ENCODE measurements at regions not wholly inside any gene's neighbourhood (a gene's known extent, or its start where the extent isn't known, plus 50 kb on each side); places are given as distances from the start of the nearest gene placed in this dataset.

GRCh38 chrX:65588795-65589194 lies 54.2 kb upstream of the LAS1L start:
- ATAC-seq: no peak
- TF ChIP-seq ARNTL (CRISPR knock-in tag; IDR thresholded peaks at IDR 0.05; ENCODE audit: borderline replicate concordance, low read depth) (no peak), ESRRG (CRISPR knock-in tag; IDR thresholded peaks at IDR 0.05) (no peak), TOX (CRISPR knock-in tag; IDR thresholded peaks at IDR 0.05; ENCODE audit: borderline replicate concordance) (no peak), TCF4 (CRISPR knock-in tag; IDR thresholded peaks at IDR 0.05; ENCODE audit: borderline replicate concordance) (no peak), SNAI2 (CRISPR knock-in tag; IDR thresholded peaks at IDR 0.05) (no peak), PATZ1 (CRISPR knock-in tag; IDR thresholded peaks at IDR 0.05; ENCODE audit: borderline replicate concordance) (no peak), BACH2 (CRISPR knock-in tag; IDR thresholded peaks at IDR 0.05; ENCODE audit: borderline replicate concordance) (no peak), ZNF70 (CRISPR knock-in tag; IDR thresholded peaks at IDR 0.05) (no peak), OSR1 (CRISPR knock-in tag; IDR thresholded peaks at IDR 0.05) (no peak), ZNF565 (CRISPR knock-in tag; conservative IDR thresholded peaks at IDR 0.05; ENCODE audit: low read depth) (no peak), TSHZ2 (CRISPR knock-in tag; IDR thresholded peaks at IDR 0.05) (no peak), ZNF8 (CRISPR knock-in tag; IDR thresholded peaks at IDR 0.05) (no peak), CSDC2 (CRISPR knock-in tag; IDR thresholded peaks at IDR 0.05) (no peak), ZFP30 (CRISPR knock-in tag; IDR thresholded peaks at IDR 0.05) (no peak), ISL1 (CRISPR knock-in tag; IDR thresholded peaks at IDR 0.05) (no peak), ZFP3 (CRISPR knock-in tag; IDR thresholded peaks at IDR 0.05) (no peak)
- TF ChIP-seq, protein P1, sequence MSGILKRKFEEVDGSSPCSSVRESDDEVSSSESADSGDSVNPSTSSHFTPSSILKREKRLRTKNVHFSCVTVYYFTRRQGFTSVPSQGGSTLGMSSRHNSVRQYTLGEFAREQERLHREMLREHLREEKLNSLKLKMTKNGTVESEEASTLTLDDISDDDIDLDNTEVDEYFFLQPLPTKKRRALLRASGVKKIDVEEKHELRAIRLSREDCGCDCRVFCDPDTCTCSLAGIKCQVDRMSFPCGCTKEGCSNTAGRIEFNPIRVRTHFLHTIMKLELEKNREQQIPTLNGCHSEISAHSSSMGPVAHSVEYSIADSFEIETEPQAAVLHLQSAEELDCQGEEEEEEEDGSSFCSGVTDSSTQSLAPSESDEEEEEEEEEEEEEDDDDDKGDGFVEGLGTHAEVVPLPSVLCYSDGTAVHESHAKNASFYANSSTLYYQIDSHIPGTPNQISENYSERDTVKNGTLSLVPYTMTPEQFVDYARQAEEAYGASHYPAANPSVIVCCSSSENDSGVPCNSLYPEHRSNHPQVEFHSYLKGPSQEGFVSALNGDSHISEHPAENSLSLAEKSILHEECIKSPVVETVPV (CRISPR knock-in tag; IDR thresholded peaks at IDR 0.05): no peak
- TF ChIP-seq, protein P2, sequence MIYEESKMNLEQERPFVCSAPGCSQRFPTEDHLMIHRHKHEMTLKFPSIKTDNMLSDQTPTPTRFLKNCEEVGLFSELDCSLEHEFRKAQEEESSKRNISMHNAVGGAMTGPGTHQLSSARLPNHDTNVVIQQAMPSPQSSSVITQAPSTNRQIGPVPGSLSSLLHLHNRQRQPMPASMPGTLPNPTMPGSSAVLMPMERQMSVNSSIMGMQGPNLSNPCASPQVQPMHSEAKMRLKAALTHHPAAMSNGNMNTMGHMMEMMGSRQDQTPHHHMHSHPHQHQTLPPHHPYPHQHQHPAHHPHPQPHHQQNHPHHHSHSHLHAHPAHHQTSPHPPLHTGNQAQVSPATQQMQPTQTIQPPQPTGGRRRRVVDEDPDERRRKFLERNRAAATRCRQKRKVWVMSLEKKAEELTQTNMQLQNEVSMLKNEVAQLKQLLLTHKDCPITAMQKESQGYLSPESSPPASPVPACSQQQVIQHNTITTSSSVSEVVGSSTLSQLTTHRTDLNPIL (CRISPR knock-in tag; IDR thresholded peaks at IDR 0.05; ENCODE audit: low read depth): no peak
- TF ChIP-seq, protein P3, sequence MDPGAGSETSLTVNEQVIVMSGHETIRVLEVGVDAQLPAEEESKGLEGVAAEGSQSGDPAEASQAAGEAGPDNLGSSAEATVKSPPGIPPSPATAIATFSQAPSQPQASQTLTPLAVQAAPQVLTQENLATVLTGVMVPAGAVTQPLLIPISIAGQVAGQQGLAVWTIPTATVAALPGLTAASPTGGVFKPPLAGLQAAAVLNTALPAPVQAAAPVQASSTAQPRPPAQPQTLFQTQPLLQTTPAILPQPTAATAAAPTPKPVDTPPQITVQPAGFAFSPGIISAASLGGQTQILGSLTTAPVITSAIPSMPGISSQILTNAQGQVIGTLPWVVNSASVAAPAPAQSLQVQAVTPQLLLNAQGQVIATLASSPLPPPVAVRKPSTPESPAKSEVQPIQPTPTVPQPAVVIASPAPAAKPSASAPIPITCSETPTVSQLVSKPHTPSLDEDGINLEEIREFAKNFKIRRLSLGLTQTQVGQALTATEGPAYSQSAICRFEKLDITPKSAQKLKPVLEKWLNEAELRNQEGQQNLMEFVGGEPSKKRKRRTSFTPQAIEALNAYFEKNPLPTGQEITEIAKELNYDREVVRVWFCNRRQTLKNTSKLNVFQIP (CRISPR knock-in tag; IDR thresholded peaks at IDR 0.05; ENCODE audit: borderline replicate concordance, low read depth): no peak

DNA sequence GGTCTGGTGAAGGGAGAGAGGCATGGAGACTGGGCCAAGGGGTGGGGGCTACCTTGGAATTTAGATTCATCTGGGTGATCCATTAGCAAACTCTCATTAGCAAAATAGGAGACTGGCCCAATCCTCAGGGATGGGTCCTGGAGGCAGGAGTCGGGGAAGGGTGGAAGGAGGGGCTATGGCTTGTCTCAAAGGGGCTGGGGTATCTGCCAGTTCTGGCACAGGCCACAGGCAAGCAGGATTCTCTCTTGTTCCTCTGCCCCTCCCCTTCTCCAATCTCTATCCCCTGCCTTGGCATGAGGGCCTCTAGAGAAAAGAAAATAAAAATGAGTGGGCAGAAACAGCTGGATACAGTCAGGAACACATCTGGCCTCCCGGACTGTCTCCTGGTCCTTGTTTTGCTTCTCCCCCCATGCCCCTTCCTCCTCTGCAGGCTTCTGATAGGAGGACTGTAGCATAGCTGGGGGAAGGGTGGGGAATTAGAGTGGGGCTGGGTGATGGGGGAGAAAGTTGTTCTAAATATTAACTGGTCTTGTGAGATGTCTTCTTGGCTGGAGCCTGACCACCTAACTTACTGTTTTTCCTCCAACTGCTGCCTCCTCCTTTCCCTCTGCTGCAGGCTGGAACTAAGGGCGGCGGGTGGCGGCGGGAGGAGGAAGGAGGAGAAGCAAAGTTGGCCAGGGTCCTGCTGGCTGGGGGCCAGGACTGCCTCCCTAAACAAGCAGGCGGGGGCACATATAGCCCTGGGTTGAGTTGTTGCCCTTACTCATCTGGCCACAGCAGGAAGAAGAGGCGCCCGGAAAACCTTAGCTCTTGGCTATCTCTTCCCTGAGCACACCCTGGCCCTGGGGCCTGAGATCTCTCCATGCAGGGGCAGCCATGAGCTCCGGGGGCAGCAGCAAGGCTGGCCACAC lies 53.3 kb upstream of the LAS1L start:
- peak; percentile 80 for ATAC-seq
- TF ChIP-seq ZNF70 (CRISPR knock-in tag; IDR thresholded peaks at IDR 0.05) (no peak), TOX (CRISPR knock-in tag; IDR thresholded peaks at IDR 0.05; ENCODE audit: borderline replicate concordance) (no peak), GLIS3 (CRISPR knock-in tag; IDR thresholded peaks at IDR 0.05) (no peak), ZNF565 (CRISPR knock-in tag; conservative IDR thresholded peaks at IDR 0.05; ENCODE audit: low read depth) (no peak), ESRRG (CRISPR knock-in tag; IDR thresholded peaks at IDR 0.05) (no peak), PATZ1 (CRISPR knock-in tag; IDR thresholded peaks at IDR 0.05; ENCODE audit: borderline replicate concordance) (no peak), ZC3H10 (CRISPR knock-in tag; IDR thresholded peaks at IDR 0.05) (no peak), BACH2 (CRISPR knock-in tag; IDR thresholded peaks at IDR 0.05; ENCODE audit: borderline replicate concordance) (no peak), TCF4 (CRISPR knock-in tag; IDR thresholded peaks at IDR 0.05; ENCODE audit: borderline replicate concordance) (no peak), PPARA (CRISPR knock-in tag; IDR thresholded peaks at IDR 0.05; ENCODE audit: borderline replicate concordance) (no peak), TSHZ2 (CRISPR knock-in tag; IDR thresholded peaks at IDR 0.05) (no peak)
- TF ChIP-seq, protein P3 (CRISPR knock-in tag; IDR thresholded peaks at IDR 0.05; ENCODE audit: borderline replicate concordance, low read depth): no peak
